Small intestine (tissue), 7 donors: ENCODE measurements at regions not wholly inside any gene's neighbourhood (a gene's known extent, or its start where the extent isn't known, plus 50 kb on each side); places are given as distances from the start of the nearest gene placed in this dataset.

Source experiments
- DNase-seq, 2 donors: peaks; one replicate each; pipeline versions ENCODE4 v3.0.0 to v3.0.0-alpha.2; 2013
- FAIRE-seq: peaks from 2 replicates; lab custom pipeline; 2012; peaks lifted over from hg19 to GRCh38; lab: Jason Lieb, UNC
- H3K27ac ChIP-seq, 3 donors: one replicate each; pipeline ENCODE4 v1.5.1; 2013; ENCODE audit warnings: low read length in 2 of 3, mild to moderate bottlenecking in 2 of 3, control low read depth in 1 of 3, inconsistent platforms in 1 of 3, low read depth in 1 of 3, moderate library complexity in 1 of 3
- H3K27me3 ChIP-seq, 3 donors: one replicate each; pipeline ENCODE4 v1.6.1; 2013; ENCODE audit warnings: low read length in 3 of 3, inconsistent platforms in 1 of 3; ENCODE audit not compliant: control insufficient read depth in 3 of 3, insufficient read depth in 3 of 3
- H3K36me3 ChIP-seq, 3 donors: one replicate each; pipeline ENCODE4 v1.6.1; 2013; ENCODE audit warnings: low read length in 3 of 3, inconsistent platforms in 1 of 3, low read depth in 1 of 3, mild to moderate bottlenecking in 1 of 3, moderate library complexity in 1 of 3; ENCODE audit not compliant: control insufficient read depth in 3 of 3, insufficient read depth in 2 of 3
- H3K4me1 ChIP-seq, 3 donors: one replicate each; pipeline ENCODE4 v1.6.1; 2013; ENCODE audit warnings: low read length in 2 of 3, inconsistent platforms in 1 of 3, low read depth in 1 of 3, mild to moderate bottlenecking in 1 of 3, moderate library complexity in 1 of 3; ENCODE audit not compliant: control insufficient read depth in 3 of 3, insufficient read depth in 2 of 3
- H3K4me3 ChIP-seq, 3 donors: one replicate each; pipeline ENCODE4 v1.5.1; 2013; ENCODE audit warnings: low read length in 3 of 3, control low read depth in 1 of 3, inconsistent platforms in 1 of 3, low read depth in 1 of 3, mild to moderate bottlenecking in 1 of 3, moderate library complexity in 1 of 3
- H3K9me3 ChIP-seq, 2 donors: one replicate each; pipeline ENCODE4 v1.6.1; 2013; ENCODE audit warnings: low read depth in 1 of 2, low read length in 1 of 2; ENCODE audit not compliant: control insufficient read depth in 2 of 2, insufficient read depth in 1 of 2
- WGBS, 3 donors: extraction: QIAGEN DNeasy Blood & Tissue Kit; methylation state at CpG; one replicate each; pipeline ENCODE4 v1.1.7; 2013; 5-methylcytosine and 5-hydroxymethylcytosine counted together
- donor health status: healthy with polysubstance abuse.
- donor health status: control.
- donor health status: control.
- donor health status: Bipolar disorder and iron deficiency.
- donor health status: healthy.

DNA sequence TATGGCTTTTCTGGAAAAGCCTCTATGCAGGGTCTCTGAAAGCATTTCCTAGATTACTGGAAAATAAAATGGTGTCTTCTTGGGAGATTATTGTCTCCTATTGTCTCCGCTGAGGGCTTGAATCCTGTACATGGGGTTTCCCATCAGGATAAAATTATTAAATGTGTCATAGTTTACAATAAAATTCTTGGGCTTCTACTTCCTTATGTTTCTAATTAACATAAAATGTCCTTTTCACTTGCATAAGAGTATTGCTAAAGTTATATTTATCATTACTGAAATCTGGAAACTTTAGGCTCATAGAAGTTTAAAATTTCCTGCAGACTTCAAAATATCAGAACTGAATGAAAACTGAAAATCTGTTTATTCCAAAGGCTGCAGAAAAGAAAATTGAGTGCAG lies 595.5 kb upstream of the AGTR1 start:
- 92 to 97% (median 94%) methylated on average over 1 of the region's 1 CpG for WGBS, 3 donors
- FAIRE-seq (no peak), DNase-seq (no peak)
- Histone ChIP-seq H3K9me3 (no peaks in the 10 kb centered on the region), H3K4me3 (no peak overlapping the region), H3K4me1 (no peaks in the 10 kb centered on the region), H3K27me3 (no peaks in the 10 kb centered on the region), H3K27ac (no peak overlapping the region), H3K36me3 (no peaks in the 10 kb centered on the region)

- Histone ChIP-seq H3K4me1 (no peaks in the 10 kb centered on the region), H3K36me3 (no peaks in the 10 kb centered on the region), H3K4me3 (no peak overlapping the region), H3K27me3 (no peaks in the 10 kb centered on the region), H3K9me3 (no peaks in the 10 kb centered on the region), H3K27ac (no peak overlapping the region)
- no peak for DNase-seq
- FAIRE-seq, result no peak
- 69 to 81% (median 71%) methylated on average over 2 of the region's 2 CpGs for WGBS, 3 donors
Observed at GRCh38 chr3:148106062-148106461, 591.6 kb upstream of the AGTR1 start.

- no peaks in the 10 kb centered on the region for H3K9me3 ChIP-seq
- H3K36me3 ChIP-seq, result no peaks in the 10 kb centered on the region
- no peak overlapping the region for H3K27ac ChIP-seq
- no peak for DNase-seq
- no peaks in the 10 kb centered on the region for H3K27me3 ChIP-seq
- no peak for FAIRE-seq
- H3K4me3 ChIP-seq, result no peak overlapping the region
- no peaks in the 10 kb centered on the region for H3K4me1 ChIP-seq
- WGBS, 3 donors, result 34 to 50% (median 42%) methylated on average over 2 of the region's 2 CpGs
Observed at GRCh38 chr3:148126956-148127355, 570.7 kb upstream of the AGTR1 start.

GRCh38 chr3:148128136-148128535 lies 569.6 kb upstream of the AGTR1 start:
- no peak for FAIRE-seq
- Histone ChIP-seq H3K4me1 (no peaks in the 10 kb centered on the region), H3K36me3 (no peaks in the 10 kb centered on the region), H3K9me3 (no peaks in the 10 kb centered on the region), H3K4me3 (no peak overlapping the region), H3K27ac (no peak overlapping the region), H3K27me3 (no peaks in the 10 kb centered on the region)
- DNase-seq, result no peak
- 35 to 47% (median 46%) methylated on average over 3 of the region's 3 CpGs for WGBS, 3 donors

- Histone ChIP-seq H3K4me3 (no peak overlapping the region), H3K27me3 (no peaks in the 10 kb centered on the region), H3K9me3 (no peaks in the 10 kb centered on the region), H3K27ac (no peak overlapping the region), H3K36me3 (no peaks in the 10 kb centered on the region), H3K4me1 (no peaks in the 10 kb centered on the region)
- DNase-seq, result no peak
- 90 to 95% (median 92%) methylated on average over 3 of the region's 3 CpGs for WGBS, 3 donors
- FAIRE-seq, result no peak
Observed at GRCh38 chr3:148131990-148132638, 565.6 kb upstream of the AGTR1 start.

DNA sequence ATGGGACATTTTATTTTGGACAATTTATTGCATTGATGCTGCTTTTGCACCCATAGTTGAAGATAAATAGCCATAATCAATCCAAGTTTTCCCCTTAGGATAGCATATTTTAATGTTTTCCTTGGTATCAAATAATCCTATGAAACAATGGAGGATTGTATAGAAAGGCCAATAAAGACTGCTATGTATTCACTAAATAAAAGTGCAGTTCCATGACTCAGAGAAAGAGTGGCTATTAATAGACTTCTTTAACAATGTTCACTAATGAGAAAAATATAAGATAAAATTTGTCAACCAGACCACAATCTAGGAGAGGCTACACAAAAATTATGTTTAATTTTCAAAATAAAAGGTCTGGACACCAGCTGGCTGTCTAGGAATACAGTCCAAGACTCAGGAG lies 560.9 kb upstream of the AGTR1 start:
- Histone ChIP-seq H3K27ac (no peak overlapping the region), H3K4me3 (no peak overlapping the region), H3K27me3 (no peaks in the 10 kb centered on the region), H3K4me1 (no peaks in the 10 kb centered on the region), H3K36me3 (no peaks in the 10 kb centered on the region), H3K9me3 (no peaks in the 10 kb centered on the region)
- FAIRE-seq, result no peak
- DNase-seq, result no peak

GRCh38 chr3:148146241-148146640 lies 551.5 kb upstream of the AGTR1 start:
- WGBS, 3 donors, result 37 to 51% (median 48%) methylated on average over 2 of the region's 2 CpGs
- FAIRE-seq (no peak), DNase-seq (no peak)
- Histone ChIP-seq H3K9me3 (no peaks in the 10 kb centered on the region), H3K27ac (no peak overlapping the region), H3K27me3 (no peaks in the 10 kb centered on the region), H3K36me3 (no peaks in the 10 kb centered on the region), H3K4me1 (no peaks in the 10 kb centered on the region), H3K4me3 (no peak overlapping the region)

- Histone ChIP-seq H3K27ac (no peak overlapping the region), H3K4me3 (no peak overlapping the region), H3K4me1 (no peaks in the 10 kb centered on the region), H3K36me3 (no peaks in the 10 kb centered on the region), H3K27me3 (no peaks in the 10 kb centered on the region), H3K9me3 (no peaks in the 10 kb centered on the region)
- no peak for FAIRE-seq
- DNase-seq, result no peak
- WGBS, 3 donors, result 59 to 68% (median 68%) methylated on average over 2 of the region's 2 CpGs
Observed at GRCh38 chr3:148146947-148147826, 550.5 kb upstream of the AGTR1 start.
